BJ (cell line): ENCODE measurements at regions not wholly inside any gene's neighbourhood (a gene's known extent, or its start where the extent isn't known, plus 50 kb on each side); places are given as distances from the start of the nearest gene placed in this dataset.

ENCODE experiments used
- CTCF ChIA-PET: fragments of 350-600 bp; formaldehyde crosslinking; extraction: SDS; loops from one replicate; lab custom pipeline; 2021; ENCODE audit warnings: antibody characterized with exemption, inconsistent platforms; lab: Yijun Ruan, JAX
- POLR2A ChIA-PET: fragments of 300-600 bp; sonication (Branson Sonifier 250); formaldehyde crosslinking; extraction: SDS; loops from one replicate; lab custom pipeline; 2021; ENCODE audit warnings: antibody characterized with exemption; lab: Charles Lee
- DNase-seq: peaks from one replicate; pipeline ENCODE4 v3.0.0-alpha.2; 2011; ENCODE audit warnings: low read depth
- H3K27me3 ChIP-seq: 2 replicates; pipeline ENCODE4 v1.6.0; 2011; ENCODE audit warnings: low read length; ENCODE audit not compliant: control insufficient read depth, insufficient read depth
- H3K36me3 ChIP-seq: 2 replicates; pipeline ENCODE4 v1.5.1; 2011; ENCODE audit warnings: low read length; ENCODE audit not compliant: control insufficient read depth, insufficient read depth
- H3K4me3 ChIP-seq: 2 replicates; pipeline ENCODE4 v1.5.1; 2011; ENCODE audit warnings: low read depth, mild to moderate bottlenecking, control low read depth, low read length
- TF ChIP-seq, protein P1 (sequence below): IDR thresholded peaks from 2 replicates; pipeline ENCODE4 v1.5.1; 2011; ENCODE audit warnings: low read depth, mild to moderate bottlenecking, control low read depth, inconsistent platforms, low read length, moderate library complexity; ENCODE audit not compliant: insufficient read depth

DNA sequence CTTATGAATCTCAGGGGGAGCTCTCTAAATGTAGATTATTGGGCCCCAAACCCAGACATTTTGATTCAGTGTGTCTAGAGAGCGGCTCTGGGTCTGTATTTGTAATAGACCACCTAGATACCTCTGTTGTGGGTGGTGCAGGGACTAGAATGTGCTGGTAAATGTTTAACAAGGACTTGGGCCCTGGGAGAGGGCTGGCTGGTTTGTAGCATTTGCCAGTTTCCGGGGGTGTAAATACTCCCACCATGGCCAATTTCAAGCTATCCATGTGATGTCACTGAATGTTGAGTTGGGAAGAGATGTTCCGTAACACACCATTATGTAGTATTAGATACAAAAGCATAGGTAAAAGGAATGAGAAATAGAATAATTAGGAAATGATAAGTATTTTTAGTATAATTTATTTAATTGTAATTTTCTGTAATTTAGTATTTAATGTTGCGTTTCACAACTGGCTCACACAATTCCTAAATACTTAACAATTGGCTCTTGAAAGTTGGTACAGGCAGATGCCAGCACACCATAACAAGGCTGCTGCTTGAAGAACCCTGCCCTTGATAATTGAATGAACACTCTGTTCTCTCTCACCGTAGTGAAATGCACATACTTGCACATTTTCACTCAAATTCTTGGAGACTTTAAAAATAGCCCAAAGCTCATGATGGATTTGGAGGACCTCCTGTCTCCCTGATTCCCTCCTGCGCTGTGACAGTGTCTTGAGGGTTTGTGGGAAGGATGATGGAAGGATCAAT, 359.2 kb upstream of the PROK2 start:
- no peak for DNase-seq
- Histone ChIP-seq H3K27me3 (peaks cover 3% of the 10 kb centered on the region; the same call in 1 of the 2 replicates), H3K36me3 (no peaks in the 10 kb centered on the region), H3K4me3 (no peak overlapping the region)
- POLR2A ChIA-PET, result no interaction called here
- CTCF ChIA-PET, result no interaction called here
- TF ChIP-seq, protein P1, sequence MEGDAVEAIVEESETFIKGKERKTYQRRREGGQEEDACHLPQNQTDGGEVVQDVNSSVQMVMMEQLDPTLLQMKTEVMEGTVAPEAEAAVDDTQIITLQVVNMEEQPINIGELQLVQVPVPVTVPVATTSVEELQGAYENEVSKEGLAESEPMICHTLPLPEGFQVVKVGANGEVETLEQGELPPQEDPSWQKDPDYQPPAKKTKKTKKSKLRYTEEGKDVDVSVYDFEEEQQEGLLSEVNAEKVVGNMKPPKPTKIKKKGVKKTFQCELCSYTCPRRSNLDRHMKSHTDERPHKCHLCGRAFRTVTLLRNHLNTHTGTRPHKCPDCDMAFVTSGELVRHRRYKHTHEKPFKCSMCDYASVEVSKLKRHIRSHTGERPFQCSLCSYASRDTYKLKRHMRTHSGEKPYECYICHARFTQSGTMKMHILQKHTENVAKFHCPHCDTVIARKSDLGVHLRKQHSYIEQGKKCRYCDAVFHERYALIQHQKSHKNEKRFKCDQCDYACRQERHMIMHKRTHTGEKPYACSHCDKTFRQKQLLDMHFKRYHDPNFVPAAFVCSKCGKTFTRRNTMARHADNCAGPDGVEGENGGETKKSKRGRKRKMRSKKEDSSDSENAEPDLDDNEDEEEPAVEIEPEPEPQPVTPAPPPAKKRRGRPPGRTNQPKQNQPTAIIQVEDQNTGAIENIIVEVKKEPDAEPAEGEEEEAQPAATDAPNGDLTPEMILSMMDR, result no peak

DNA sequence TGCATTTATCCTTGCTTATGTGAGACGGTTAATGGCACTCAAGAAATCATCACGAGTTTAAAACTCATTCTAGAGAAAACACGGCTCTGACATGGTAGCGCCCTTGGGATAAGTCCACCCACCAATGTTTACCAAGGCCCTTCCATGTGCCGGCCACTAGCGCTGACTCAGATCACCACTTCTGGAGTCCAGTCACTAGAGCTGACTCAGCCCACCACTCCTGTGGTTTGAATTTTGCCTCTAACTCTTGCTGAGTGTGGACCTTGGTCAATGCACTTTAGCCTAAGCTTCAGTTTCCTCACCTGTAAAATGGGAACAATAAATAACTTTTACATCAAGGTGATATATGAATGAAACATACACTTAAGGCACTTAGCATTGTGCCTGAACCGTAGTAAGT, 358.4 kb upstream of the PROK2 start:
- POLR2A ChIA-PET, result no interaction called here
- Histone ChIP-seq H3K36me3 (no peaks in the 10 kb centered on the region), H3K4me3 (no peak overlapping the region), H3K27me3 (peaks cover 3% of the 10 kb centered on the region; the same call in 1 of the 2 replicates)
- DNase-seq, result no peak
- CTCF ChIA-PET, result no interaction called here
- TF ChIP-seq, protein P1, result no peak

DNA sequence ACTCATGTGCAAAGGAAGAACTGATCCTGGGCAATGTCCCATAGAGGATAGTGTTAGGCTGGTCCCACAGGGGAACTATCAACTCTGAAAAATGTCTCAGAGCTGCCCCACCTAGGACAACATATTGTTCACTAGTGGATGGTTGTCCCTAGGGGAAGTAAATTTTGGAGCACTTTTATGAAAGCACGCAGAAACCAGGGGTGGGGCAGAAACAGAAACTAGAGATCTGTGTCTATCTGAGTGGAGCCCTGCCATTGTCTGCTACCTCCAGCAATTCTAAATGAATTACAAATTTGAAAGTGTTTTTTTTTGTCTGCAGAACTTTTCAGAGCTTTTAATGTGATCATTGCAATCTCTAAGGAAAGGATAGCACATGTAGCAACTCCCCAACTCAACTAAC, 357.1 kb upstream of the PROK2 start:
- CTCF ChIA-PET, result no interaction called here
- no peak for DNase-seq
- POLR2A ChIA-PET, result no interaction called here
- H3K36me3 ChIP-seq, result no peaks in the 10 kb centered on the region
- TF ChIP-seq, protein P1, result no peak
- no peak overlapping the region for H3K4me3 ChIP-seq
- H3K27me3 ChIP-seq, result peaks cover 3% of the 10 kb centered on the region; the same call in 1 of the 2 replicates

- DNase-seq, result no peak
- ChIA-PET POLR2A (no interaction called here), CTCF (no interaction called here)
- no peaks in the 10 kb centered on the region for H3K36me3 ChIP-seq
- H3K4me3 ChIP-seq, result no peak overlapping the region
- peaks cover 3% of the 10 kb centered on the region; the same call in 1 of the 2 replicates for H3K27me3 ChIP-seq
- TF ChIP-seq, protein P1, result no peak
Measured at GRCh38 chr3:72141264-72141663, 356.3 kb upstream of the PROK2 start.

DNA sequence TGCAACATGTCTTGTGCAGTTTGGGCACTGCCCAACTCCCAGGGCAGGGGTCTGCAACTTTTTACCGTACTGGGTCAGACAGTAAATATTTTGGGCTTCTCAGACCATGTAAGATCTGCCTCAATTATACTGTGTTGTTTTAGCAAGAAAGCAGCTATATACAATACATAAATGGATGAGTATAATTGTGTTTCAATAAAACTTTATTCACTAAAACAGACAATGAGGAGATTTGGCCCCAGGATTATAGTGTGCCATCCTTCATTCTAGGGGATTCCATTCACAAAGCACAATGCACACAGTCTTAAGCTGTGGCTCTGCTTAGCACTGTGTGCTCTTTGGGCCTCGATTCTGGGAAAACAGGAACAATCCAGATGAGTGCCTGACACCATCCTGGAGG, 354.4 kb upstream of the PROK2 start:
- CTCF ChIA-PET, result no interaction called here
- Histone ChIP-seq H3K36me3 (no peaks in the 10 kb centered on the region), H3K27me3 (peaks cover 4% of the 10 kb centered on the region; the same call in 1 of the 2 replicates), H3K4me3 (no peak overlapping the region)
- DNase-seq, result no peak
- POLR2A ChIA-PET, result no interaction called here
- TF ChIP-seq, protein P1, result no peak
